NCI-H1105 treated with DMSO at 0.1 percent for 48 hours (cell line): ENCODE measurements at regions not wholly inside any gene's neighbourhood (a gene's known extent, or its start where the extent isn't known, plus 50 kb on each side); places are given as distances from the start of the nearest gene placed in this dataset.
"Not testable (repeated sequence)": the region's sequence is repeated elsewhere in the genome, so short reads cannot be mapped to it uniquely, and the experiment has no call there.

ENCODE experiments used
- DNase-seq: peaks from one replicate; lab custom pipeline; 2025; lab: John Stamatoyannopoulos, UW

GRCh38 chr6:137655291-137655690 lies 161.1 kb upstream of the OLIG3 start:
- no peak for DNase-seq

- no peak for DNase-seq
Observed at GRCh38 chr6:137656735-137657134, 162.5 kb upstream of the OLIG3 start.

- no peak for DNase-seq
Observed at GRCh38 chr6:137657351-137657911, 163.2 kb upstream of the OLIG3 start.

- DNase-seq: no peak
Observed at GRCh38 chr6:137658287-137658686, 164.1 kb upstream of the OLIG3 start.

GRCh38 chr6:137659871-137660270 lies 165.7 kb upstream of the OLIG3 start:
- DNase-seq: no peak

- DNase-seq: no peak
Observed at GRCh38 chr6:137660296-137660731, 166.1 kb upstream of the OLIG3 start.

GRCh38 chr6:137661601-137662000 lies 167.4 kb upstream of the OLIG3 start:
- DNase-seq: no peak

GRCh38 chr6:137664183-137664582 lies 170.0 kb upstream of the OLIG3 start:
- DNase-seq: no peak

- no peak for DNase-seq
Observed at GRCh38 chr6:137665342-137665934, 171.2 kb upstream of the OLIG3 start.

GRCh38 chr6:137666202-137666774 lies 172.1 kb upstream of the OLIG3 start:
- no peak for DNase-seq

GRCh38 chr6:137673603-137674002 lies 179.4 kb upstream of the OLIG3 start:
- DNase-seq: no peak

- DNase-seq: no peak
Observed at GRCh38 chr6:137676888-137677287, 182.7 kb upstream of the OLIG3 start.

- DNase-seq: no peak
Observed at GRCh38 chr6:137677709-137678108, 183.5 kb upstream of the OLIG3 start.

GRCh38 chr6:137678451-137678850 lies 184.3 kb upstream of the OLIG3 start:
- no peak for DNase-seq

GRCh38 chr6:137680705-137681346 lies 186.2 kb upstream of the TNFAIP3 start:
- DNase-seq: no peak

- DNase-seq: no peak
Observed at GRCh38 chr6:137681445-137682009, 185.5 kb upstream of the TNFAIP3 start.

GRCh38 chr6:137682658-137683057 lies 184.4 kb upstream of the TNFAIP3 start:
- not testable (repeated sequence) for DNase-seq

- no peak for DNase-seq
Observed at GRCh38 chr6:137683916-137684315, 183.1 kb upstream of the TNFAIP3 start.

- DNase-seq: no peak
Observed at GRCh38 chr6:137685798-137686375, 181.2 kb upstream of the TNFAIP3 start.

GRCh38 chr6:137687818-137688217 lies 179.2 kb upstream of the TNFAIP3 start:
- DNase-seq: no peak

GRCh38 chr6:137688230-137688971 lies 178.7 kb upstream of the TNFAIP3 start:
- DNase-seq: no peak

- DNase-seq: no peak
Observed at GRCh38 chr6:137689377-137689776, 177.7 kb upstream of the TNFAIP3 start.
